ENCODE measurements at regions not wholly inside any gene's neighbourhood (a gene's known extent, or its start where the extent isn't known, plus 50 kb on each side); places are given as distances from the start of the nearest gene placed in this dataset.
"Not testable (repeated sequence)": the region's sequence is repeated elsewhere in the genome, so short reads cannot be mapped to it uniquely, and the experiment has no call there.

- DNase-seq (ENCODE audit: low read depth), result no peak
Measured at GRCh38 chr16:56013962-56014552, 138.9 kb upstream of the CES5A start.

- no peak for DNase-seq (ENCODE audit: low read depth)
Measured at GRCh38 chr16:56012482-56012811, 137.3 kb upstream of the CES5A start.

GRCh38 chr16:56011808-56012481 lies 136.8 kb upstream of the CES5A start:
- no peak for DNase-seq (ENCODE audit: low read depth)

- no peak for DNase-seq (ENCODE audit: low read depth)
Measured at GRCh38 chr16:56005958-56006357, 130.8 kb upstream of the CES5A start.

- no peak for DNase-seq (ENCODE audit: low read depth)
Measured at GRCh38 chr16:55999683-56000082, 124.5 kb upstream of the CES5A start.

- DNase-seq (ENCODE audit: low read depth), result no peak
Measured at GRCh38 chr16:55993088-55993487, 117.9 kb upstream of the CES5A start.

GRCh38 chr16:55992551-55992950 lies 117.4 kb upstream of the CES5A start:
- no peak for DNase-seq (ENCODE audit: low read depth)

GRCh38 chr16:55991843-55992242 lies 116.7 kb upstream of the CES5A start:
- DNase-seq (ENCODE audit: low read depth), result no peak

GRCh38 chr16:55989569-55989907 lies 114.4 kb upstream of the CES5A start:
- no peak for DNase-seq (ENCODE audit: low read depth)

- not testable (repeated sequence) for DNase-seq (ENCODE audit: low read depth)
Measured at GRCh38 chr16:55988850-55989568, 113.8 kb upstream of the CES5A start.

- DNase-seq (ENCODE audit: low read depth), result no peak
Measured at GRCh38 chr16:55988013-55988412, 112.8 kb upstream of the CES5A start.

GRCh38 chr16:55982597-55982996 lies 107.4 kb upstream of the CES5A start:
- DNase-seq (ENCODE audit: low read depth), result no peak

- no peak for DNase-seq (ENCODE audit: low read depth)
Measured at GRCh38 chr16:55981557-55981956, 106.4 kb upstream of the CES5A start.

- no peak for DNase-seq (ENCODE audit: low read depth)
Measured at GRCh38 chr16:55976815-55977214, 101.6 kb upstream of the CES5A start.

- no peak for DNase-seq (ENCODE audit: low read depth)
Measured at GRCh38 chr16:55971447-55971846, 96.3 kb upstream of the CES5A start.

GRCh38 chr16:55968221-55968620 lies 93.0 kb upstream of the CES5A start:
- no peak for DNase-seq (ENCODE audit: low read depth)

GRCh38 chr16:55964923-55965475 lies 89.8 kb upstream of the CES5A start:
- no peak for DNase-seq (ENCODE audit: low read depth)

GRCh38 chr16:55955845-55956244 lies 80.7 kb upstream of the CES5A start:
- no peak for DNase-seq (ENCODE audit: low read depth)

- no peak for DNase-seq (ENCODE audit: low read depth)
Measured at GRCh38 chr16:55955424-55955823, 80.3 kb upstream of the CES5A start.

GRCh38 chr16:55954906-55955305 lies 79.7 kb upstream of the CES5A start:
- DNase-seq (ENCODE audit: low read depth), result no peak

- DNase-seq (ENCODE audit: low read depth), result no peak
Measured at GRCh38 chr16:55949518-55949917, 74.3 kb upstream of the CES5A start.

- no peak for DNase-seq (ENCODE audit: low read depth)
Measured at GRCh38 chr16:55948230-55948629, 73.1 kb upstream of the CES5A start.

GRCh38 chr16:55947366-55947765 lies 72.2 kb upstream of the CES5A start:
- DNase-seq (ENCODE audit: low read depth), result no peak

All from stimulated activated CD4-positive, alpha-beta T cell treated with anti-CD3 and anti-CD28 coated beads, Interleukin-2, amount 100 ng/mL, for 4 hours (primary cell).